K562 (cell line): ENCODE measurements at regions not wholly inside any gene's neighbourhood (a gene's known extent, or its start where the extent isn't known, plus 50 kb on each side); places are given as distances from the start of the nearest gene placed in this dataset.

ENCODE experiments used
- EHMT2 ChIP-seq: fragments of 450-650 bp; IDR thresholded peaks from 2 replicates; pipeline ENCODE4 v1.6.1; 2018; ENCODE audit warnings: antibody characterized with exemption
- FOXM1 ChIP-seq, 2 experiments: fragments of 450-650 bp in 1 of 2; sonication (generic) in 1 of 2; formaldehyde crosslinking in 1 of 2; IDR thresholded peaks; 2 replicates each; pipeline versions ENCODE4 v1.6.1 to v1.9.0; 2017 to 2022; ENCODE audit warnings: low read depth in 2 of 2, mild to moderate bottlenecking in 2 of 2, missing genetic modification reagents in 1 of 2, moderate library complexity in 1 of 2
- HDAC1 ChIP-seq, 2 experiments: fragments of 450-650 bp; IDR thresholded peaks; 2 replicates each; pipeline ENCODE4 v1.6.1; 2016 to 2017; ENCODE audit warnings: inconsistent platforms in 1 of 2, mild to moderate bottlenecking in 1 of 2, moderate library complexity in 1 of 2
- HEY1 ChIP-seq: fragments of 250-450 bp; sonication (Bioruptor Pico); IDR thresholded peaks from 2 replicates; pipeline ENCODE4 v1.5.0; 2020; ENCODE audit warnings: mild to moderate bottlenecking, moderate library complexity, borderline replicate concordance
- ID3 ChIP-seq, 2 experiments: fragments of 250-450 bp in 1 of 2; fragments of 450-650 bp in 1 of 2; sonication (Bioruptor Pico) in 1 of 2; IDR thresholded peaks; 2 replicates each; pipeline versions ENCODE4 v1.6.1 to v1.8.0; 2016 to 2021; ENCODE audit warnings: mild to moderate bottlenecking in 2 of 2, moderate library complexity in 2 of 2, missing compliant biosample characterization in 1 of 2, missing genetic modification characterization in 1 of 2
- LCOR ChIP-seq: sonication (generic); formaldehyde crosslinking; IDR thresholded peaks from 2 replicates; pipeline ENCODE4 v1.8.0; 2022; ENCODE audit warnings: mild to moderate bottlenecking, missing genetic modification reagents
- NR2C2 ChIP-seq, 2 experiments: fragments of 200-800 bp in 1 of 2; sonication (Bioruptor generic) in 1 of 2; sonication (generic) in 1 of 2; formaldehyde crosslinking in 1 of 2; IDR thresholded peaks; 2 replicates each; pipeline versions ENCODE4 v1.6.1 to v1.8.0; 2016 to 2022; ENCODE audit warnings: mild to moderate bottlenecking in 1 of 2, missing compliant biosample characterization in 1 of 2, missing genetic modification characterization in 1 of 2, missing genetic modification reagents in 1 of 2
- SIN3B ChIP-seq: fragments of 450-650 bp; IDR thresholded peaks from 2 replicates; pipeline ENCODE4 v1.6.1; 2017; ENCODE audit warnings: low read depth, mild to moderate bottlenecking, moderate library complexity
- SOX6 ChIP-seq: fragments of 450-650 bp; IDR thresholded peaks from 2 replicates; pipeline ENCODE4 v1.6.1; 2014; ENCODE audit warnings: mild to moderate bottlenecking
- TAF9B ChIP-seq: fragments of 450-650 bp; IDR thresholded peaks from 2 replicates; pipeline ENCODE4 v1.6.1; 2018; ENCODE audit warnings: mild to moderate bottlenecking; ENCODE audit not compliant: partially characterized antibody
- TBP ChIP-seq: optimal IDR thresholded peaks from 2 replicates; pipeline ENCODE3; 2011; ENCODE audit warnings: low read depth, low read length, improper control_type of control experiment
- TEAD2 ChIP-seq: fragments of 450-650 bp; IDR thresholded peaks from 2 replicates; pipeline ENCODE4 v1.6.1; 2016; ENCODE audit warnings: missing genetic modification characterization, control low read depth, missing compliant biosample characterization
- YY1 ChIP-seq, 3 experiments: IDR thresholded peaks; 2 replicates each; pipeline ENCODE4 v1.6.1; 2011; ENCODE audit warnings: low read length in 2 of 3, mild to moderate bottlenecking in 2 of 3, moderate library complexity in 2 of 3, borderline replicate concordance in 1 of 3, control low read depth in 1 of 3, low read depth in 1 of 3; ENCODE audit not compliant: insufficient read depth in 3 of 3, insufficient replicate concordance in 2 of 3, control insufficient read depth in 1 of 3, insufficient read length in 1 of 3; ENCODE audit errors: extremely low read depth in 1 of 3
- ZBTB17 ChIP-seq: fragments of 450-650 bp; formaldehyde crosslinking; IDR thresholded peaks from 2 replicates; pipeline ENCODE4 v1.4.0; 2020; ENCODE audit warnings: mild to moderate bottlenecking
- ZFP91 ChIP-seq: sonication (generic); formaldehyde crosslinking; IDR thresholded peaks from 2 replicates; pipeline ENCODE4 v1.8.0; 2022; ENCODE audit warnings: mild to moderate bottlenecking, missing genetic modification reagents
- ZNF224 ChIP-seq: sonication (generic); formaldehyde crosslinking; IDR thresholded peaks from 2 replicates; pipeline ENCODE4 v1.8.0; 2022; ENCODE audit warnings: mild to moderate bottlenecking, missing genetic modification reagents
- ZNF696 ChIP-seq: fragments of 250-450 bp; sonication (Bioruptor Pico); conservative IDR thresholded peaks from 2 replicates; pipeline ENCODE4 v1.4.0; 2020; ENCODE audit warnings: mild to moderate bottlenecking, moderate library complexity
- TF ChIP-seq, protein P1 (sequence below): fragments of 450-650 bp; conservative IDR thresholded peaks from 2 replicates; pipeline ENCODE4 v1.6.1; 2016; ENCODE audit warnings: missing genetic modification characterization, low read depth, mild to moderate bottlenecking, missing compliant biosample characterization, moderate library complexity
- TF ChIP-seq, protein P2 (sequence below): sonication (generic); formaldehyde crosslinking; IDR thresholded peaks from 2 replicates; pipeline ENCODE4 v1.8.1; 2023; ENCODE audit warnings: mild to moderate bottlenecking, missing genetic modification reagents
- TF ChIP-seq, protein P3 (sequence below): fragments of 450-650 bp; formaldehyde crosslinking; conservative IDR thresholded peaks from 2 replicates; pipeline ENCODE4 v1.4.0; 2022; ENCODE audit warnings: mild to moderate bottlenecking, missing genetic modification characterization

DNA sequence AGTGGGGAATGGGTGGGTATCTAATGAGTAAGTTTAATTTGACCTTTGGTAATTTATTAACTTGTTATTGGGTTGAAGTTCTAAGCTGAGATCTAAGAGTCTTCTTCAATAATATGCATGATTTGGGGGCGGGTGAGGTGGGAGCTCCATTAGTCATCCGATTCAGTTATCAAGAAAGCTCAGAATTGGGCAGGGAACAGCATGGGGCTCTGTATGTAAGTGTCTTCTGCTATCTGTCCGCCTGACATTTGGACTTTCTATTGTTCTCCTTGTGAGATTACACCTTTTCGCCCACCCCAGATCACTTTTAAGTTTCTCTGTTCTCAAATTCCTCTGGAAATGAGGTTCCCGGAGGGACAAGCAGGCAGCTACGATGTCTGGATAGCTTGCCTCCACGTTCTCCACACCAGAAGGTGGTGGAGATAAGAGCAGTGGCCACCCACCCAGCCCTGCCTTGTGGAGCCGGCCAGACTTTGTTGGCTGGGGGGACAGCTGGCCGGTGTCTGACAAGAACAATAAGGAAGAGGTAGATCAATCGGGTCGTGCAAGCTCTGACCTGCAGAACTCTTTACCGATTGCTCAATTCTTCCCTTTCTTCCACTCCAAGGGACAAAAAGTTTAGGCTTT is 75.5 kb upstream of the GATA6 start (continued):
- no peak for TF ChIP-seq ZFP91 (CRISPR knock-in tag)
- no peak for TF ChIP-seq TAF9B
- no peak for TF ChIP-seq SIN3B
- TF ChIP-seq HDAC1 (IDR thresholded peaks at IDR 0.05) = peak; percentile 37 to 86; a peak in 2 of 4 replicates
- no peak for TF ChIP-seq ZBTB17 (CRISPR knock-in tag)
- TF ChIP-seq HEY1 = no peak
- TF ChIP-seq SOX6 = peak; percentile 96
- TF ChIP-seq YY1 (IDR thresholded peaks at IDR 0.05; ENCODE audit: borderline replicate concordance in 1 of 3, control insufficient read depth in 1 of 3, extremely low read depth in 1 of 3, insufficient read depth in 3 of 3, insufficient read length in 1 of 3, insufficient replicate concordance in 2 of 3, low read depth in 1 of 3, low read length in 2 of 3) = no peak
- TF ChIP-seq, protein P1, sequence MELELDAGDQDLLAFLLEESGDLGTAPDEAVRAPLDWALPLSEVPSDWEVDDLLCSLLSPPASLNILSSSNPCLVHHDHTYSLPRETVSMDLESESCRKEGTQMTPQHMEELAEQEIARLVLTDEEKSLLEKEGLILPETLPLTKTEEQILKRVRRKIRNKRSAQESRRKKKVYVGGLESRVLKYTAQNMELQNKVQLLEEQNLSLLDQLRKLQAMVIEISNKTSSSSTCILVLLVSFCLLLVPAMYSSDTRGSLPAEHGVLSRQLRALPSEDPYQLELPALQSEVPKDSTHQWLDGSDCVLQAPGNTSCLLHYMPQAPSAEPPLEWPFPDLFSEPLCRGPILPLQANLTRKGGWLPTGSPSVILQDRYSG (tag) = no peak
- TF ChIP-seq, protein P2, sequence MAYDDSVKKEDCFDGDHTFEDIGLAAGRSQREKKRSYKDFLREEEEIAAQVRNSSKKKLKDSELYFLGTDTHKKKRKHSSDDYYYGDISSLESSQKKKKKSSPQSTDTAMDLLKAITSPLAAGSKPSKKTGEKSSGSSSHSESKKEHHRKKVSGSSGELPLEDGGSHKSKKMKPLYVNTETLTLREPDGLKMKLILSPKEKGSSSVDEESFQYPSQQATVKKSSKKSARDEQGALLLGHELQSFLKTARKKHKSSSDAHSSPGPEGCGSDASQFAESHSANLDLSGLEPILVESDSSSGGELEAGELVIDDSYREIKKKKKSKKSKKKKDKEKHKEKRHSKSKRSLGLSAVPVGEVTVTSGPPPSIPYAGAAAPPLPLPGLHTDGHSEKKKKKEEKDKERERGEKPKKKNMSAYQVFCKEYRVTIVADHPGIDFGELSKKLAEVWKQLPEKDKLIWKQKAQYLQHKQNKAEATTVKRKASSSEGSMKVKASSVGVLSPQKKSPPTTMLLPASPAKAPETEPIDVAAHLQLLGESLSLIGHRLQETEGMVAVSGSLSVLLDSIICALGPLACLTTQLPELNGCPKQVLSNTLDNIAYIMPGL (CRISPR knock-in tag) = no peak
- TF ChIP-seq EHMT2 = no peak
- no peak for TF ChIP-seq ZNF696 (CRISPR knock-in tag)
- TF ChIP-seq NR2C2 (CRISPR knock-in tag; IDR thresholded peaks at IDR 0.05) = no peak
- no peak for TF ChIP-seq NR2C2 (tag; IDR thresholded peaks at IDR 0.05)
- TF ChIP-seq ZNF224 (CRISPR knock-in tag) = no peak
- TF ChIP-seq, protein P3, sequence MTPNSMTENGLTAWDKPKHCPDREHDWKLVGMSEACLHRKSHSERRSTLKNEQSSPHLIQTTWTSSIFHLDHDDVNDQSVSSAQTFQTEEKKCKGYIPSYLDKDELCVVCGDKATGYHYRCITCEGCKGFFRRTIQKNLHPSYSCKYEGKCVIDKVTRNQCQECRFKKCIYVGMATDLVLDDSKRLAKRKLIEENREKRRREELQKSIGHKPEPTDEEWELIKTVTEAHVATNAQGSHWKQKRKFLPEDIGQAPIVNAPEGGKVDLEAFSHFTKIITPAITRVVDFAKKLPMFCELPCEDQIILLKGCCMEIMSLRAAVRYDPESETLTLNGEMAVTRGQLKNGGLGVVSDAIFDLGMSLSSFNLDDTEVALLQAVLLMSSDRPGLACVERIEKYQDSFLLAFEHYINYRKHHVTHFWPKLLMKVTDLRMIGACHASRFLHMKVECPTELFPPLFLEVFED = no peak
- no peak for TF ChIP-seq TBP
- no peak for TF ChIP-seq ID3 (CRISPR knock-in tag; IDR thresholded peaks at IDR 0.05)
- TF ChIP-seq ID3 (tag; IDR thresholded peaks at IDR 0.05) = peak; percentile 92
- TF ChIP-seq TEAD2 = no peak
- peak; percentile 84 for TF ChIP-seq FOXM1 (IDR thresholded peaks at IDR 0.05; ENCODE audit: low read depth)
- TF ChIP-seq FOXM1 (CRISPR knock-in tag; IDR thresholded peaks at IDR 0.05; ENCODE audit: low read depth) = no peak
- peak; percentile 70; the same call in 1 of the 2 replicates for TF ChIP-seq LCOR (CRISPR knock-in tag)
